Kidney (tissue), 13 donors: ENCODE measurements at regions not wholly inside any gene's neighbourhood (a gene's known extent, or its start where the extent isn't known, plus 50 kb on each side); places are given as distances from the start of the nearest gene placed in this dataset.

ENCODE experiments used
- DNase-seq, 5 donors: peaks; one replicate each; pipeline ENCODE4 v3.0.0-alpha.2; 2013 to 2020
- FAIRE-seq: peaks from 2 replicates; lab custom pipeline; 2012; peaks lifted over from hg19 to GRCh38; lab: Jason Lieb, UNC
- H3K27ac ChIP-seq, 2 donors: one replicate each; pipeline ENCODE4 v1.7.0; 2013; ENCODE audit warnings: low read depth in 2 of 2, low read length in 2 of 2, inconsistent platforms in 1 of 2
- H3K27me3 ChIP-seq: one replicate; pipeline ENCODE4 v1.7.1; 2013; ENCODE audit warnings: low read length, inconsistent platforms; ENCODE audit not compliant: control insufficient read depth, insufficient read depth
- H3K36me3 ChIP-seq, 3 donors: one replicate each; pipeline versions ENCODE4 v1.7.0 to v1.7.1; 2013; ENCODE audit warnings: low read length in 3 of 3, control low read depth in 1 of 3, inconsistent platforms in 1 of 3; ENCODE audit not compliant: insufficient read depth in 3 of 3, control insufficient read depth in 2 of 3
- H3K4me1 ChIP-seq, 3 donors: one replicate each; pipeline versions ENCODE4 v1.7.0 to v1.7.1; 2013; ENCODE audit warnings: low read length in 3 of 3, inconsistent platforms in 1 of 3, low read depth in 1 of 3; ENCODE audit not compliant: control insufficient read depth in 2 of 3, insufficient read depth in 2 of 3
- H3K4me3 ChIP-seq, 3 donors: one replicate each; pipeline versions ENCODE4 v1.7.0 to v1.8.1; 2013; ENCODE audit warnings: low read length in 3 of 3, control low read depth in 1 of 3, inconsistent platforms in 1 of 3
- H3K9ac ChIP-seq, 3 donors: one replicate each; pipeline versions ENCODE4 v1.7.0 to v1.7.1; 2013; ENCODE audit warnings: low read length in 3 of 3, control low read depth in 1 of 3, inconsistent platforms in 1 of 3
- H3K9me3 ChIP-seq, 3 donors: one replicate each; pipeline versions ENCODE4 v1.7.0 to v1.7.1; 2013; ENCODE audit warnings: low read length in 3 of 3, control low read depth in 1 of 3, inconsistent platforms in 1 of 3; ENCODE audit not compliant: control insufficient read depth in 2 of 3, insufficient read depth in 1 of 3
- CTCF ChIP-seq: IDR thresholded peaks from 3 replicates; pipeline ENCODE4 v1.5.1; 2012; ENCODE audit warnings: mild to moderate bottlenecking, moderate library complexity, borderline replicate concordance; ENCODE audit not compliant: insufficient read depth; ENCODE audit errors: extremely low read depth
- intact Hi-C: fragments of 100-400 bp; cut with DNase I; formaldehyde crosslinking; loops from one replicate; pipeline ENCODE4 v1.11.1; 2022
- donor health status: control.
- donor health status: control.
- donor health status: control.
- donor health status: control.
- donor health status: control.
- donor health status: DM: yes; HTN: yes; CAD: no.
- donor health status: Normal renal cell carcinoma (clear cell type).

- H3K27ac ChIP-seq = no peak overlapping the region
- TF ChIP-seq CTCF = no peak
- no peaks in the 10 kb centered on the region for H3K9me3 ChIP-seq
- no peaks in the 10 kb centered on the region for H3K36me3 ChIP-seq
- no peaks in the 10 kb centered on the region for H3K4me1 ChIP-seq
- intact Hi-C loops = no loop called here
- DNase-seq = no peak
- H3K27me3 ChIP-seq = no peaks in the 10 kb centered on the region
- no peak overlapping the region for H3K4me3 ChIP-seq
- FAIRE-seq = no peak
- H3K9ac ChIP-seq = no peak overlapping the region
These were observed 91.6 kb downstream of the TNFRSF13B start for GRCh38 chr17:16880121-16880842.

- FAIRE-seq (no peak), DNase-seq (no peak)
- no peaks in the 10 kb centered on the region for H3K4me1 ChIP-seq
- no peaks in the 10 kb centered on the region for H3K27me3 ChIP-seq
- intact Hi-C loops = no loop called here
- H3K27ac ChIP-seq = no peak overlapping the region
- H3K9ac ChIP-seq = no peak overlapping the region
- H3K9me3 ChIP-seq = no peaks in the 10 kb centered on the region
- H3K36me3 ChIP-seq = no peaks in the 10 kb centered on the region
- no peak overlapping the region for H3K4me3 ChIP-seq
- no peak for TF ChIP-seq CTCF
These were observed 92.2 kb downstream of the TNFRSF13B start for GRCh38 chr17:16879686-16880085.

- no peaks in the 10 kb centered on the region for H3K36me3 ChIP-seq
- H3K9ac ChIP-seq = no peak overlapping the region
- DNase-seq (no peak), FAIRE-seq (no peak)
- intact Hi-C loops = no loop called here
- no peaks in the 10 kb centered on the region for H3K27me3 ChIP-seq
- no peak overlapping the region for H3K27ac ChIP-seq
- H3K4me3 ChIP-seq = no peak overlapping the region
- TF ChIP-seq CTCF = no peak
- no peaks in the 10 kb centered on the region for H3K9me3 ChIP-seq
- peaks cover 0 to under 1% (median under 1%) of the 10 kb centered on the region in 3 donors for H3K4me1 ChIP-seq
These were observed 93.3 kb downstream of the TNFRSF13B start for GRCh38 chr17:16878606-16879005.
